ENCODE measurements at regions not wholly inside any gene's neighbourhood (a gene's known extent, or its start where the extent isn't known, plus 50 kb on each side); places are given as distances from the start of the nearest gene placed in this dataset.
A peak's percentile ranks its signal among the peaks of the same experiment; 100 is the strongest.

DNA sequence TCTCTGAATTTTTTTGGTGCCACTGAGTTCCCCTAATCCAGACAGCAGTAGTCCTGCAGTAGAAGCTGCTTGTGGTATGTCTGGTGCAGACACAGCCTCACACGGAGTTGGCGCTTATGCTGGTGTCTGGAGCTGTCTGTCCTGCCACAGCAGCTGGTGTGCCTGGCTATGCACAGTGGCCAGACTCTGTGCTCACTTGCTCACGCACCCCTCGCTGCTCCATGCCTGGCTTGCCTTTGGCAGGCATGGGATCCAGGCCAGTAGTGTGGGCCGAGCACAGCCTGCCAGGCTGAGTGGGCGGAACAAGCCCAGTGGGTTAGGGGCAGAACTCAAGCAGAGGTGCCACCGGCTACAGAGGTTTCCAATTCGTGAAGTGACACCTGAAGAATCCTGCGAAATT is 845.9 kb upstream of the PCDH9 start:
- DNase-seq (ENCODE audit: low read depth in 4 of 4, low spot score in 3 of 4): no peak

DNA sequence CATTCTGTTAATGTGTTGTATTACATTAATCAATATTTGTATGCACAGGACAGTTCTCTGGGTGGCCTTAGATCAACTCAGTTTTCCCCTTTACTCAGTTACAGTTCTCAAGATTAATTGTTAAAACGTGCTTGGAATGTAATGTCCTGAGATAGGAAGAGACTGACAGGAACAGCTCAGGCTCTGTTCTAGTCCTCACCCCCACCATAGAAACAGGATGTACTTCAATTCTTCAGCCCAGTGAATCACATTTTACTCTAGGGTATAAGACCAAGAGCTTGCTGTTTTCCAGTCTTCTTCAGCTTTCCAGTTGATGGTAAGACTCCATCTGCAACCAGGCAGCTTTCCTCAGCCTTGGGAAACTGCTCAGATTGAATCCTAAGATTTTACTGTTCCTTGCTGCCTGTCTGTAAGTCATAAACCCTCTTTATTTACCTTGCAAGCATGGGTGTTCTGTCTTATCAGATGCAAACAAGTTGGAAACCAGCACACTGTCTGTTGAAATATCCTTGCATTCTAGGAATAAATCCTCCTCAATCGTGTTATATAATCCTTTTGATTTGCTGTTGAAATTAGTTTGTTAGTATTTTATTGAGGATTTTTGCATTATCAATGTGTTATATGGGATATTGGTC is 836.9 kb upstream of the PCDH9 start:
- DNase-seq (ENCODE audit: low read depth in 4 of 4, low spot score in 3 of 4): no peak

DNA sequence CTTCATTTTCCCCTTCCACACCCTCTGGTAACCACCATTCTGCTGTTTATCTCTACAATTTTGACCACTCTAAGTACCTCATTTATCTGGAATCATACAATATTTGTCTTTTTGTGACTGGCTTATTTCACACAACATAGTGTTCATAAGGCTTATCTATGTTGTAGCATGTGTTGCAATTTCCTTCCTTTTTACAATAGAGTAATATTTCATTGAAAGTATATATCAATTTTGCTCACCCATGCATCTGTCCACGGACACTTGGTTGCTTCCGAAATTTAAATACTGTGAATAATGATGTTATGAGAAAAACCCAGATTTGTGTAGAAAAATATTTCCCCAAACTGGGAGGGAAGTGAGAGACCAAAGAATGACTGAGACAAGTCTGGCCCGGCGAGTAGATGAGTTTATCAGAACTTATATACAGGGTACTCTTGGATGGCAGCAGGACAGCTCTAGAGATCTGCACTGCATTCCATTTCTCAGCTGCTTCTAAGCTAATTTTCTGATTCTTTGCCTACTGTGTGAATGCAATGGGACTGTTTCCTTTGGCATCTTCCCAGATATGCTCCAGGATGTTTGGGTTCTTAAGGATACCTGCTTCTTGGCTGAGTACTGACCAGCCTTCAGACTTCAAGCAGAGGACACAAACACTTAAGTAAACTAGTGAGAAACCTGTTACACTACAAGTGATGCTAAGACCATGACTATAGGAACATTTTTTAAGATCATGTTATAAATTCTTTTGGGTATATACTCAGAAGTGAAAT is 834.0 kb upstream of the PCDH9 start:
- DNase-seq (ENCODE audit: low read depth in 4 of 4, low spot score in 3 of 4): no peak

DNA sequence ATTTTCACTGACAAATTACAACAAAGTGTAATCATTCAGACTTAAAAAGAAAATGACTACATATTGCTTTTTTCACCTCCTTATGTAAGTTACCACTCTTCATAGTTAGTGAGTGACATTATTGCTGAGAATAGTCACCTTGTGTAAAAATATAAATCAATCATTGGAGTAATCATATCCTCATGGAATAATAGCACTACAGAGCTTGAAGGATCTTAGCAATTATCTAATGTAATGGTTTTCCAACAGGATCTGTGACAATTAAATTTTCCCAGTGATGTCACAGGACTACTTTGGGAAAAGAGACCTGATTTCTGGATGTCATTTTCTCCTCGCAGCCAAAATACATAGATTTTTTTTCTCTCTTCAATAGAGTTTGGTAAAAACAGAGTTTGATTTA is 833.0 kb upstream of the PCDH9 start:
- no peak for DNase-seq (ENCODE audit: low read depth in 4 of 4, low spot score in 3 of 4)

DNA sequence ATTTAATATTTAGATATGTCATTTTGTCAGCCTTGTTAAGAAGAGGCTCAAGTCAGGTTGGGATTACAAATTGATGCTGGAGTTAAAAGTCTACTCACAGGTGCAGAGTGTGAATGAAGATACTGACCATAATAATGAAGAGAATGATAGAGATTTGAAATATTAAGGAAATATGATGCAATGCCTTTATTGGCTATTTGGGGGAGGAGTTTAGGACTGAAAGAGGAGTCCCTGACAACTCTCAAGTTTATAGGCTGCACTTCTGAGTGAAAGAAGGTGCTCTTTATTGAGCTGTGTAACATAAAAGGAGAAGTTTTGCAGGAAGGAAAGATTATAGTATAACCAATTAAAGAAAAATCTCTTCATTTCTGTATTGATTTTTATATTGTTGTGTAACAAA is 827.7 kb upstream of the PCDH9 start:
- no peak for DNase-seq (ENCODE audit: low read depth in 4 of 4, low spot score in 3 of 4)

DNA sequence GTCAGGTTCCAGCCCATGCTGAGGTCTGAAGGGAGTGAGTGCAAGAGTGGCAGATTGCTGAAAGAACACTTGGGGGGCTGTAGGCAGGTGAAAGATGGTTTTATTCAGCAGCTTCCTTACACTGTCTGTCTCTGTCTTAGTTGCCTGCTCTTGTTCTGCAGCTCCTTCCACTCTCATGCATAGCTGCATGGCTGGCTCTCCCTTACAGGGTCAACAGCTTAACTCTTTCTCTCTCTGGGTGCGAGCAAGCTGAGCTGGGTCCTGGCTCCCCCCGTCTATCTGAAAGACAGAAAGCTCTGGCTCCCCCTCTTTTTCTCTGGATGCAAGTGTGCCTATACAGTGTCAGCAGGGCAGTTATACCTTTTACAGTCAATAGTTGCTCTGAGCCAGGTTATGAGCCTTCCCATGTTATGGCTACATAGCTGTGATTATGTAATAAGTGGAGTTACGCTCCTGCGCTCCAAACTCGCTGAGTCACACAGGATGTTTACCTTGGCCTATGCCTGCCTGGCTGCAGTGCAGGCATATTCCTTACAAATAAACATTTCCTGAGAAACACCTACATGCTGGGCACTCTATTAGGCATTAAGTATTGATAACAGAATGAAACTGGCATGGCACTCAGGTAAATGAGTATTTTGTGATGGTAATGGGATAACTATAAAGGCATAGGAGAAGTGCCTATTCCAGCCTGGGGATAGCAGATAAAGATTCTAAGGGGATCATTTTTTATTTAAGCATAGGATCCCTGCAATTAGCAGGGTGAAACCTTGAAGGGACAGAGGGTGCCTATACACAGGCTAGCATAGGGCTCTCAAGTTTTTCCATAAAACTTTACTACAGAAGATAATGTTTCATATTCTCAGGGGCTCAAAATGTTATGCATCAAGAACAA is 826.9 kb upstream of the PCDH9 start:
- DNase-seq (ENCODE audit: low read depth in 4 of 4, low spot score in 3 of 4): no peak

DNA sequence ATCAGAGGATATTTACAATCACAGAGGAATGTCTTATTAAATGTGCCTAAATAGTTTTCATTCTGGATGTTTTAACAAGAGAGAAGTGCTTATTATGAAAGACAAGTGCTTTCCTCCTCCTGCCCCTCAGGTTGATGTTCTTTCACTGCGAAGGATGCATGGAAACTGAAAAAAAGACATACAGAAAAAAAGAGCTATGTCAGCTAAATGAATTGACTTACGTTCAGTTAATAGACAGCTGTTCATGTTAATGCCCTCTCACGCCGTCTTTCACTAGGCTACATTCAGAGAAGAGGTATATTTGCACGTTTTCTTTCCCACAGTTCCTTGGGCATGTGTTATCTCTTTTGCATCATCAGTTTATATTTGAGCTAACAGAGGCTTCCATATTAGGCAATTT is 821.8 kb upstream of the PCDH9 start:
- DNase-seq (ENCODE audit: low read depth in 4 of 4, low spot score in 3 of 4): no peak

DNA sequence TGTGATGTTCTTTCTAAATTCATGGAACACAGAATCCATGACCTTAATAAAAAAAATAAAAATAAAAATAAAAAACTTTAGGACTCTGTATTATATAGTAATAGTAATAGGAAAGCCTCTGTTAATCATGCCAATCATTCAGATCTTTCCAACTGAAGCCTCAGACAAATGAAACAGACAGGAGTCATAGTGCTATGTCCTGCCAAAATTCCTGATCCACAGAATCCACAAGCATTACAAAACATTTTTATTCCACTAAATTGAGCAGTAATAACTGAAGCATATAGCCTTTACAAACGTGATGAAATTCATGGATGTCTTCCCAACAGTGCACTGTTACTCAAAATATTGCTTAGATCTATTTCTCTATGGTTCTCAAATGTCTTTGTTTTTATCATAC is 820.6 kb upstream of the PCDH9 start:
- no peak for DNase-seq (ENCODE audit: low read depth in 4 of 4, low spot score in 3 of 4)

DNA sequence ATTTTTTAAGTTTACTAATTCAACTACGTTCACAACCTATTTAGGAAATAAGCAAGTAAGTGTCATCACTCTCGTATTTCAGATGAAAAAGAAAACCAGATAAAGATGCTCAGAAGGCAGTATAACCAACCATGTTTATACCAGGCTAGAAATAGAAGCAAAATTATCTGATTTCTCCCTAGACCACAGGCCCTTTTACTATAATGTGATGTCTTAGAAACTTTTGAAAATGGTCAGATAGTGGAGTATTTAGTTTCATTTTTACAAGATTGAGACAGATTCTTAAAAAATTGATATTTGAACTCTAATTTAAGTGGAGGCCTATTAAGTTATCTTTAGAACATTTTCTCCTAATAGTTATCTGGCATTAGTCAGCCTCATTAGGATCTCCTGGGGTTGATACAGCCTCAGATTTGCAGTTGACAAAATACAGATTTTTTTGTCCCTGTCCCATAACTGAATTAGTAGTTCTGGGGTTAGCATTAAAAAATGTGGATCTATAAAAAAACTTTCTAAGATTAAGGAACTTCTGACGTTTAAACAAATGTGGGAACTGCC is 818.7 kb upstream of the PCDH9 start:
- DNase-seq (ENCODE audit: low read depth in 4 of 4, low spot score in 3 of 4): no peak

DNA sequence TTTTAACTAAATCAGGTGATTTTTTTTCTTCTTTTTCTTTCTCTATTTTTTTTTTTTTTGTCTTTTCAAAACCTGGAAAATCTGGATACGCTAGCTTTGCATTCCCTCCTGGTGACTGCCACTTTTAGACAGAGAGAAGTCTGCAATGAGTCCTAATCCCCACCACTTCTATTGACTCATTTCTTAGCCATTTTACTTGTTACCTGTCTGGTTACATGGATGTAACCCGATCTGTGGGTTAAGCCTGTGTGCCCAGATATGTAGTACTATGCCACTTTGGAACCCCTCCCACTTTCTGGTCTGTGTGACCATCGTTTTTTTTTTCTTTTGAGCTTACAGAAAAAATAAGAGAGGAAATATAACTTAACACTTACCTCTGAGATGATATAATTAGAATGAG is 817.8 kb upstream of the PCDH9 start:
- DNase-seq (ENCODE audit: low read depth in 4 of 4, low spot score in 3 of 4): no peak

DNA sequence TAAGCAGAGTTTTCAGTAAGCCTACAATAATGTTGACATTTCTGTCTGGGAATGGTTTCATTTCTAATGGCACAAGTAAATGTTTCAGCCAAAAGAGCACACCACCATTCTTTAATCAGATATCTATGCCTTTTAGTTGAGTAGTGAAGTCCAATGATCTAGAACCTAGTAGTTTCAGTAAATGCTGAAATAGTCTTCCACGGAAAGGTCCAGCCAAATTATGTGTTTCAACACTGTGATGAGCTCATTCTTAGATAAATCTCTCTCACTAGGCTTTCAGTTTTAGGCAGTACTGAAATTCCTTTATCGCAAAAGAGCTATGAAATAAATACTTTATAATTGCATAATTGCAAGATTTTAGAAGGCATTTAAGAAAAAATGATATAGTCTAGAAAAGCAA is 816.8 kb upstream of the PCDH9 start:
- no peak for DNase-seq (ENCODE audit: low read depth in 4 of 4, low spot score in 3 of 4)

DNA sequence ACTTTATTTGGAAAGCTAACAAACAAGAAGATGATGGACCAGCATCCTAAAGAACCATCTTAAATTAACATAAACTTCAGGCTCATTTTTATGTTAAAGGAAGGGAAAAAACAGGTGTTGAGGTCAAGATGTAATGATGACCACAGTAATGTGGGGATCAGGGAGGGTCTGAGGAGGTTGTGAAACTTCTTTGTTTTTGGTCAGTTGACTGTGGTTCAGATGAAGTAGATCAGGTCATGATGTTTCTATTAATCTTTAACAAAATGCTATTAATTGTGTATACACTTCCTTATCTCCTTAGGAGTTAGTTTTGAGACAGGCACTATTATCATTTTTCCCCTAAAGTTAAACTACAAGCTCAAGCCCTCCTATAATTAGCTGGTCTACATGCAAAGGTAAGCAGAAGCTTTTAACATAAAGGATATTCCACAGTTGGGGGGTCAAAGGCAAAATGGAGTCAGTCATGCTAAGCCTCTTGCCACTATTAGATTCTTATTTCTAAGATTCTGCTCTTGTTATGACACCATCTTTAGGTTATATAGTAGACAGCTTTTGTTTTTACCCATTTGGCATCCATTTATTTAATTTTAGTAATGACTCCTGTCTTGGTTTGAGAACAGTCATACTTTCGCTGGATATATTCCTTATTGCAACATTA is 800.1 kb upstream of the PCDH9 start:
- DNase-seq (ENCODE audit: low read depth in 4 of 4, low spot score in 3 of 4): no peak

DNA sequence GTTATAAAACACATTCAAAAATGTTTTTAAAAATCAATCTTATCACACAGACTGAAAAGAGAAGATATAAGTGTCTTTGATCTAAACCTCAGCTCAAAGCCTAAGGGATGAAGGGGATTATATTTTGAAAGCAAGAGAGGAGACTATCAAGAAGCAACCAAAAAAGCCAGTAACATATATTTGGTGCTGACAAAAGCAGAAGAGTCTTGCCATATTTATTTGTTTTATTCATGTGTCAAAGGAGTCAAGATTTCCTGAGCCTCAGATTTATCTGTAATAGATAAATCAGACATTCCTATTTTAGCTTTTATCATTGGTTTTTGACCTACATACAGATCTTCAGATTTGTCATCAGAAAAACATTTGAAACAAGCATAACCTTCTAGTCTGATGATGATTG is 798.6 kb upstream of the PCDH9 start:
- no peak for DNase-seq (ENCODE audit: low read depth in 4 of 4, low spot score in 3 of 4)

DNA sequence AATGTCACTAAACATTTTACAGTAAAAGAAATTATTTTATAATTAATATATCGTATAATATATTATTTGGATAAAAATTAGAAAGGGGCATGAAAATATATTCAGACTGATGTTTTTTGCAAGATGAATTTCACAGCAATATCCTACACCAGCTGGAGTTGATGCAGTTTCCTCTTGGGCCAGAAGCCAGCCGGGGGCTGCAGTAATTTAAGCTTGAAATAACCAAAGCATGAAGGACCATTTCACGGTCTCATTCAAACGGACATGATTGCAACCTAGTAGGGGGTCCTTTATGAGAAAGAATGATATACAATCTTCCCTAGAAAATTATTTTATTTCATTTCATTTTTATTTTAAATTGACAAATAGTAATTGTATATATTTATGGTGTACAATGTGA is 797.2 kb upstream of the PCDH9 start:
- peak in 1 of 4 donors; percentile 17 for DNase-seq (ENCODE audit: low read depth in 4 of 4, low spot score in 3 of 4)

DNA sequence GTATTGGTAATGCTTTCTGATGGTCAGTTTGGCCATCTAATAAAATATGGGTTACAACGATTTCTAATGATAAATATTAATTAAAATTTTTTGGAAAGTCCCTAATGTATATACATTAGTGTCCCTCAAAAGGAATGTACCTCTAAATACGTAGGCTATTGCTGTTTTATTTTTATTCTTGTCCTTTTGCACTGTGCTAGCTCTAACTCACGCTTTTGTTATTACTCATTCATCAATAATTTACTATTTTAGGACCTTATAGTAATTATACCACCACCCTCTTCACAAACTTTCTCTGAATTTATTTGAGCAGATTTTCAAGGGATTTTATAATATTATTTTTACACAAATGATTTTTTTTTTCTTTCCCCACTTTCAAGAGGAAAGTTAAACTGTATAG is 795.9 kb upstream of the PCDH9 start:
- no peak for DNase-seq (ENCODE audit: low read depth in 4 of 4, low spot score in 3 of 4)

DNA sequence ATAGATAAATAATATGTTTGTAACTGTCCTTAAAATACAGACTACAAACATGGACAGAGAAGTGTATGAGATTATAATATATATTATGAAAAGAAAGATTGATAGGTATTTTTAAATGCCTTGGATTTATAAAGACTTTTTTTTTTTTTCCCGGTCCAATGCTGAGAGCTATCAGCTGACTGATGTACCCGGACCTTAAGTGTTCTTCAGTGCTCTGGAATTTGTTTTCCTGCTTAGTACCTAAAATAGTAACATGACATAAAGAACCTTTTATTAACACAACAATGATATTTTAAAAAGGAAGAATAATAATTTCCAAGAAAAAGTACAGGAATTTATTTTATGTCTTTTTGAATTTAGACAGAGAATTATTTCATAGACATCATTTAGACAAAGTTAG is 795.5 kb upstream of the PCDH9 start:
- no peak for DNase-seq (ENCODE audit: low read depth in 4 of 4, low spot score in 3 of 4)

DNA sequence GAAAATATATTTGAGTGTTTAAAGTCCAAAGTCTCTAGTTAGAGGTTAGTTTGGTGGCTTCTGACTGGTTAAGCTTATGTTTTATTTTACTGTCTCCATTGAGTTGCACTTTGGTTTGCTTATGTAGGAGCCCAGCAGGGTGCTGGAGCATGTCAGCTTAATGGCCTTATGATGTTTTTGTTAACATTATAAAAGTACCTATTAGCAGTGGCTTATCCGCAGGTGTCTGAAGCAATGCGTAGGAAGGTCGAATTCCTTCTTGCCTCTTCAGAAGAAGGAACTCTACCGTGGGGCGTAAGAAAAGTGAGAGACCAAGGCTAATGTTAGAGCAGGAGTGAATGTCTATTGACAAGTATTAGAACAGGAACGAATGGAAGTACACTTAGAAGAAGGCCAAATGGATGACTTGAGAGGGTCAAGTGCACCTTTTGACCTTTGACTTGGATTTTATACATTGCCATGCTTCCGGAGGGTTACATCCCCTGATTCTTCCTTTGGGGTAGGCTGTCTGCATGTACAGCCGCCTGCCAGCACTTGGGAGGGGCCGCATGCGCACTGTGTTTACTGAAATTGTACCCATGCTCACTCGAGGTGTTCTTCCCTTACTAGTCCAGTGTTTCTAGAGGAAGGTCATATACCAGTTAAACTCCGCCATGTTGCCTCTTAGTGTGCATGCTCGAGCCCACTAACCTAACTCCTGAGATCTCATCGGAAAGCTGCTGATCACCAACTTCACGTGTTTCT is 793.9 kb upstream of the PCDH9 start:
- no peak for DNase-seq (ENCODE audit: low read depth in 4 of 4, low spot score in 3 of 4)

DNA sequence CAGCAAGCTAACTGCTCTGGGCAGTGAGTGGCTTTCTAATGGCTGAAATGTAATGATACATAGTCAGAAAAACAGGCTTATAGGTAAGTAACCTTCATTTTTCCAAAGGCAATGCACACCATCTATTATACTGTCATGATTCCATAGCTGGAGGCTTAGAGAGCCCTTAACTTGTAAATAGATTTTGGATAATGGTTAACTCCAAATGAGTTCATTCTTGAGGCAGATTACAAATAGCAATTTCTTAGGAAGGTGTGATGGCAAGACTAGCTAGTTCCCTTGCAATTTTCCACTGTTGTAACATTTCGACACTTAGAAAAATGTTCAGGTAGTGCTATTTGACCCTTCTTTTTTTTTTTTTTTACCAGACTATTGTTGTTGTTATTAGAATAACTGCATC is 789.8 kb upstream of the PCDH9 start:
- no peak for DNase-seq (ENCODE audit: low read depth in 4 of 4, low spot score in 3 of 4)

DNA sequence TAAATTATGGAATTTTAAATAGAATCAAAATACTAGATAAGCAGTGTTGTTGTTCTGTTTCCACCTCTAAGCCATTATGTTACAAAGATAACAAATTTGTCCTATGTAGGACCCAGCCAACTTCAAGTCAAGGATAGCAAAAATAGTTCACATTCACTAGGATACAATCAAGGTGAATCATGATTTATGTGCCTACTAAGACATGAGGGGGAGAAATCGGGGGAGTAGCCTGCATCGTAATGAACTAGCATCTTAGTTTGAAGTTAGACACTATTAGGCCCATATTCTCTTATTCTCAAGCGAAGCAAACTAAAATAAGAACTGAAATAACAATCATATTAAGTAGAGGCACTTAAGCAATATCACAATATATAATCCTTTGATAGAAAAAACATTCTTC is 779.4 kb upstream of the PCDH9 start:
- no peak for DNase-seq (ENCODE audit: low read depth in 4 of 4, low spot score in 3 of 4)

DNA sequence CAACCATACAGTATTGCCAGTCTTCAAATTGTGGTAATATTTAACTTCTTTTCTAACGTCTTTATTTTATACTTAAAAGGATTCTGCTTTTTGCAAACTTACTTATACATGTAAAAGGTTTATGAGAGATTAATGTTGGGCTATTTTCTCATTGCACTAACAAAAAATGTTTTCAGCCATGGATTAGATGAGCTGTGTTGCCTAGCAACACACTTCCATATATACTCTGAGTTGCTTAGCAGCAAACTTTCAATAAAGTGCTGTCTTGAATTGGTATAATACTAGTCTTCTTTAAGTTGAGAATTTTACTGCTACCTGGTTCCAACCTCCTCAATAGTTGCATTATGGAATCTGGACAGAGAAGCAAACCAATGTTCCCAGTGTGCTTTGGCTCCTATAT is 777.4 kb upstream of the PCDH9 start:
- no peak for DNase-seq (ENCODE audit: low read depth in 4 of 4, low spot score in 3 of 4)
